Endothelial cell of umbilical vein (primary cell): ENCODE measurements at regions not wholly inside any gene's neighbourhood (a gene's known extent, or its start where the extent isn't known, plus 50 kb on each side); places are given as distances from the start of the nearest gene placed in this dataset.

Experiments
- CTCF ChIP-seq, 2 donors: IDR thresholded peaks; 1 replicate in 1 of 2; 2 replicates in 1 of 2; pipeline ENCODE4 v1.5.1; 2011; ENCODE audit warnings: low read length in 2 of 2, mild to moderate bottlenecking in 2 of 2, moderate library complexity in 2 of 2, control low read depth in 1 of 2, inconsistent platforms in 1 of 2, low read depth in 1 of 2; ENCODE audit not compliant: insufficient read depth in 1 of 2; ENCODE audit errors: extremely low read depth in 1 of 2
- MAX ChIP-seq: IDR thresholded peaks from 2 replicates; pipeline ENCODE4 v1.6.1; 2011; ENCODE audit not compliant: insufficient read depth, insufficient read length
- MYC ChIP-seq: IDR thresholded peaks from one replicate; pipeline ENCODE4 v1.6.1; 2011; ENCODE audit warnings: mild to moderate bottlenecking, low read depth, low read length
- POLR2A ChIP-seq: IDR thresholded peaks from 2 replicates; pipeline ENCODE4 v1.6.1; 2012; ENCODE audit warnings: low read depth, mild to moderate bottlenecking, control low read depth, low read length
- POLR2AphosphoS5 ChIP-seq: IDR thresholded peaks from 2 replicates; pipeline ENCODE4 v1.6.1; 2012; ENCODE audit warnings: low read depth, mild to moderate bottlenecking, control low read depth, low read length, moderate library complexity; ENCODE audit not compliant: insufficient read depth

DNA sequence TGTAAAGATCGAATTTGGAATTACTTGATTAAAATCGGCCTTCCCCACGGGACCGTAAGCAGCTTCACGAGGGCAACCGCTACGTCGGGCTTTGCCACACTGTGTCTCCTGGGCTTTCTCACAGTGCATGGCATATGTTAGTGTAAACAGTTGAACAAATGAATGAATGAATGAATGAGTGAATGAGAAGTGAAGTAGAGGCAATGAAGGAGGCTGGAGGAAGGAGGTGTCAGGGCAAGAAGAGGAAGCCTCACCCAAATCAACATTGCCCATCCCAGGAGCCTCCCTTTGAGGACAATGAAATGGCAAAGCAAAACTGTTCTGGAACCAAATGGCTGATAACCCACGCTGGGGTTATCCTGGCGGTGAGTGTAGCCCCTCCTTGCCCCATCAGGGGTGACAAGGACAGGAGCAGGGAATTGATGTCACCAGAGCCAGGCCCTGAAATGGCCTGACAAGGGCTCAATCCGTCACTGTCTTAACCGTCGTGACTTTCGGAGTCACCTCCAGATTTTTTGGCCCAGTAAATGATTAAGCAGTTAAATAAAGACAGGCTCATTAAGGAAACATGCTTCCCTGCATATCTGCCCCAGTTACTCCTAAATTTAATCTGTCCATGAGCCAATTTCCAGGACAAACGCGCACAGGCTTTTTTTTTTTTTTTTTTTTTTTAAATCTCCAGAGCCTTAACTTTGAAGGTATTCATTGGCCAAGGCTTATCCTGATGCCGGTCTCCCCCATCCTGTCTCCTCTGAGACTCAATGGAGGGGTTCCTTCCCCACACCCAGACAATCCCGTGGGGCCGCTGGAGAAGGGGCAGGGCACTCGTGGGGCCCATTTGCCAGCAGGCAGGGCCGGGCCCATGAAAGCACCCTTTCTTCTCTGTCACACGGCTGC is 88.4 kb upstream of the BOD1 start:
- no peak for TF ChIP-seq POLR2A
- no peak for TF ChIP-seq POLR2AphosphoS5
- TF ChIP-seq CTCF (IDR thresholded peaks at IDR 0.05; ENCODE audit: extremely low read depth in 1 of 2, insufficient read depth in 1 of 2, low read depth in 1 of 2, low read length in 2 of 2): no peak
- no peak for TF ChIP-seq MYC
- TF ChIP-seq MAX: no peak
